Iris pigment epithelial cell (primary cell): ENCODE measurements at regions not wholly inside any gene's neighbourhood (a gene's known extent, or its start where the extent isn't known, plus 50 kb on each side); places are given as distances from the start of the nearest gene placed in this dataset.
"Not testable (repeated sequence)": the region's sequence is repeated elsewhere in the genome, so short reads cannot be mapped to it uniquely, and the experiment has no call there.

Experiments used
- DNase-seq: peaks from one replicate; pipeline ENCODE4 v3.0.0-alpha.2; 2011; ENCODE audit warnings: low read depth

DNA sequence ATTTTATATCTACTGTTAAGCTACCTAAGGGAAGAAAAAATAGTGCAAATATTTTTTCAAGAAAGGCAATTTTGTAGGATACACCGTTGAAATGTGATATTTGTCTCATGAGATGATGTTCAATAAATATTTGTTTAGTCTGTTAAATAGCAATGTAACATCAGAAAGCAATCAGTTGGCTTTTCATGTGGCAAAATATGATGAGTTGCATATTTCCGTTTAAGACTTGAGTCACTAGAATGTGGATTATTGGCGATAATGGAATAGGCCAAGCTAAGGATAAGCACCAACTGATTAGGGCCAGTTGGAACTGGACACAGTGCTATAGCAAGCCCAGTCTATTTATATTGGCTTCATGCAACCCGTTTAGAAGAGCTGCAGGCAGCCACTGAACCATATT is 250.4 kb upstream of the SLC16A7 start:
- DNase-seq = no peak

- DNase-seq = no peak
These were observed 251.6 kb upstream of the SLC16A7 start for GRCh38 chr12:59344224-59344623.

DNA sequence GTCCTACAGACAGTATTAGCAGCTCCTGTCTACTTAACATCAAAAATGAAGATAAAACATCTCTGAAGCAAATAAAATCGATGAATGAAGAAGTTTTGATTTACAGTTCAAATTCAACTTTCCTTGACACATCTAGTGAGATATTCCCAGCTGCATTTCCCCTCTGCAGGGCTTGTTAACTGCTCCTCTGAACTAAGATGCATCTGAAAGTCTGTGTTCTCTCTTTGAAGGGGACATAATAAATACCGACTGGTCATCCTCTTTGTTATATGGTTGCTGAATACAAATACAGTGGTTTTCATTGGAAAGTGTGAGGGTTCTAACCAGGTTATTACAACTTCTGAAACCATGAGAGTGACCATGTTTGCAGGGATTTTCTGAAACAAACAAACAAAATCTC is 266.4 kb upstream of the SLC16A7 start:
- DNase-seq = no peak

DNA sequence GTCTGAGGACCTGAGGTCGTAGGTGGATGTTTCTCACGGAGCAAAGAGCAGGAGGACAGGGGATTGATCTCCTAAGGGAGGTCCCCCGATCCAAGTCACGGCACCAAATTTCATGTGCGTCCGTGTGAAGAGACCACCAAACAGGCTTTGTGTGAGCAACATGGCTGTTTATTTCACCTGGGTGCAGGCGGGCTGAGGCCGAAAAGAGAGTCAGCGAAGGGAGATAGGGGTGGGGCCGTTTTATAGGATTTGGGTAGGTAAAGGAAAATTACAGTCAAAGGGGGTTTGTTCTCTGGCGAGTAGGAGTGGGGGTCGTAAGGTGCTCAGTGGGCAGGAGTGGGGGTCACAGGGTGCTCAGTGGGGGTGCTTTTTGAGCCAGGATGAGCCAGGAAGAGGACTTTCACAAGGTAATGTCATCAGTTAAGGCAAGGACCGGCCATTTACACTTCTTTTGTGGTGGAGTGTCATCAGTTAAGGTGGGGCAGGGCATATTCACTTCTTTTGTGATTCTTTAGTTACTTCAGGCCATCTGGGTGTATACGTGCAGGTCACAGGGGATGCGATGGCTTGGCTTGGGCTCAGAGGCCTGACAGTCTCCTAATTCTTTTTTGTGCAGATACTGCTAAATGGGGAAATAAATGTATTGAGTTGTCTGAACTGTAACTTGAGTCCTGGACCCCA is 267.3 kb upstream of the SLC16A7 start:
- not testable (repeated sequence) for DNase-seq

DNA sequence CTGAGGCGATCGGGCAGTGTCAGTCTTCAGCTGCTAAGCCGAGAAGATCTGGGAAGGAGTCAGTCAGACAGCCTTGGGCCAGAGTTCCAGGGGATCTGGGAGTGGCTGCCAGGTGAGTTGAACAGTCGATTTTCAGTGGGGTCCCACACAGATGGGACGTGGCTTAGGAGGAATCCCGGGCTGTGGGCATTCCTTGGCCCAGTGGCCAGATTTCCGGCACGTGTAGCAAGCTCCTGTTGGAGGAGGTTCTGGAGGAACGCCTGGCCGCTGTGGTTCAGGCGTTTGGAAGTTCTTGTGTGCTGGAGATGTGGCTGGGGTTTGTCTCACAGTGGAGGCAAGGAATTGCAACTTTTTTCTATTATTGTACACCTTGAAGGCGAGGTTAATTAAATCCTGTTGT is 269.4 kb upstream of the SLC16A7 start:
- DNase-seq = not testable (repeated sequence)

GRCh38 chr12:59322473-59322872 is 273.4 kb upstream of the SLC16A7 start:
- DNase-seq = no peak

DNA sequence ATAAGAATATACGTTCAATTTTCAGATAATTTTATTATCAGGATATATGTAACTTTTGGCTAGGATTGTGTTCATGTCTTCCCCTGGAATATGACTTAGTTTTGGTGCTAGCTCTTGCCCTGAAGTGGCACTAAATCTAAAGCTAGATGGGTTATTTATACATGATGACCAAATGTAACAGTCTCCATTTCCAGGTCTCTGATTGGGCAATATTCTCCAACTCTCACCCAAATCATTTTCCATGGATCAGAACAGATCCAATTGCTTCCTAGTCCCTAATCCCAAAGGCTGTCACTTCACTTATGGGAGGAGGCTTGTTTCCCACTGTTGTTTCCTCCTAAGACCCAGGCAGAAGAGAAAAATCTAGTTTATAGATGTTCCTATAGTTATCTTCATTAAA is 274.6 kb upstream of the SLC16A7 start:
- DNase-seq = no peak

- DNase-seq = no peak
These were observed 275.7 kb upstream of the SLC16A7 start for GRCh38 chr12:59320112-59320511.

DNA sequence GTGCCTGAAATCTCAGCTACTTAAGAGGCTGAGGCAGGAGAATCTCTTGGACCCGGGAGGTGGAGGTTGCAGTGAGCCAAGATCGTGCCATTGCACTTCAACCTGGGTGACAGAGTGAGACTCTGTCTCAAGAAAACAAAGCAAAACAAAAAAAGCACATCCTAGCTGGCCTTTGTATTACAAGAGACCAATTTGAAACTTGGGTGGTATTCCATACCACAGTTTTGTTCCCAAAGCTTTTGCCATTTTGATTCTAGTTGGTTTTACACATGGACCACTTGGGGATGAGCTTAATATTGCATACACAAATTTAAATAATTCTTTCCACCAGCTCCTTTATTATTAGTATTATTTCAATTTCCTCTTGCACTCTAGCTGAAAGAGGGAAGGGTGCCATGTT is 276.9 kb upstream of the SLC16A7 start:
- no peak for DNase-seq

DNA sequence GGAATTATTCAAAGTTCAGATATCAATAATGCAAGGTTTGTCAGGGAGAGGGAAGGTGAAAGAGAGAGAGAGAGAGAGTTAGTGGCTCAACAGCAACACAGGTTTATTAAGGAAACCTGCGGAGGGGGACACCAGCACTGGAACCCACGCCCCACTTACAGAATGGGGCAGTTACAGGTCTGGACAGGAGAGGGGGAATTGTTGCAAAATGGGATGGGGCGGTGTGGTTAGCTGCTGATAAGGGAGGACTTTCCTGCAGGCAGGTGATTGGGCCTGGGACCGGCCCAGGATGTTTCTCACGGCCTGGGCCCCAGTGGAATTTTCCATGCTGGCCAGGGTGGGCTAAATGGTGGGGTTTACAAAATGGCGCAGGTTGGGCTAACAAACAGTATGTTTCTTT is 278.2 kb upstream of the SLC16A7 start:
- no peak for DNase-seq

- DNase-seq = no peak
These were observed 278.9 kb upstream of the SLC16A7 start for GRCh38 chr12:59316938-59317337.

GRCh38 chr12:59316354-59316753 is 279.5 kb upstream of the SLC16A7 start:
- DNase-seq = not testable (repeated sequence)

DNA sequence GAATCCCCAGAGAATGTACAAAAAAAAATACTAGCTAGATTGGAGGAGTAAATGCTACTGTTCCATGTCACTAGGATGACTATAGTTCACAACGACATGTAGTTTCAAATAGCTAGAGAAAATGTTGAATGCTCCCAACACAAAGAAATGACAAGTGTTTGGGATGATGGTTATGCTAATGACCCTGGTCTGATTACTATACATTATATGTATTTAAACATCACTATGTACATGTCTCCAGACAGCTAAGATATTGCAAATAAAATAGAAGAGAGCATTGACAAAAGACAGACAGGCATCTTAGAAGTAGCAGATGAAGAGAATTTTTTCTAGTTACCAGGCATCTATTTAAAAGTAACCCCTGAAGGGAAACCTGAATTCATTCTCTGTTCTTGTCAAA is 281.6 kb upstream of the SLC16A7 start:
- DNase-seq = no peak

GRCh38 chr12:59304077-59304721 is 291.6 kb upstream of the SLC16A7 start:
- DNase-seq = no peak

GRCh38 chr12:59298296-59298695 is 297.5 kb upstream of the SLC16A7 start:
- DNase-seq = no peak

- DNase-seq = no peak
These were observed 301.6 kb upstream of the SLC16A7 start for GRCh38 chr12:59294221-59294620.

GRCh38 chr12:59282999-59283398 is 312.8 kb upstream of the SLC16A7 start:
- no peak for DNase-seq

- not testable (repeated sequence) for DNase-seq
These were observed 322.3 kb upstream of the SLC16A7 start for GRCh38 chr12:59273561-59273960.

DNA sequence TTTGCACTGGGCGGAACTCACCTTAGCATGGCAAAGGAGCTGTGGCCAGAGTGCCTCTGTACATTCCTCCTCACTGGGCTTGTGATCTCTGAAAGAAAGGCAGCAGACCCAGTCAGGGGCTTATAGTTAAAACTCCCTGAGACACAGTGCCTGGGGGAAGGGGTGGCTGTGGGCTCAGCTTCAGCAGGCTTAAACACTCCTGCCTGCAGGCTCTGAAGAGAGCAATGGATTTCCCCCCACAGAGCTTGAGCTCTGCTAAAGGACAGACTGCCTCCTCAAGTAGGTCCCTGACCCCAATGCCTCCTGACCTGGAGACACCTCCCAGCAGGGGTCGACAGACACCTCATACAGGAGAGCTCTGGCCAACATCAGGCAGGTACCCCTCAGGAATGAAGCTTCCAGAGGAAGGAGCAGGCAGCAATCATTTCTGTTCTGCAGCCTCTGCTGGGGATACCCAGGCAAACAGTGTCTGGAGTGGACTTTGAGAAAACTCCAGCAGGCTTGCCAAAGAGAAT is 327.5 kb upstream of the SLC16A7 start:
- DNase-seq = no peak

GRCh38 chr12:59260202-59260601 is 335.6 kb upstream of the SLC16A7 start:
- DNase-seq = no peak

- DNase-seq = no peak
These were observed 332.4 kb upstream of the LRIG3 start for GRCh38 chr12:59252731-59253130.

GRCh38 chr12:59250766-59251165 is 330.5 kb upstream of the LRIG3 start:
- no peak for DNase-seq

DNA sequence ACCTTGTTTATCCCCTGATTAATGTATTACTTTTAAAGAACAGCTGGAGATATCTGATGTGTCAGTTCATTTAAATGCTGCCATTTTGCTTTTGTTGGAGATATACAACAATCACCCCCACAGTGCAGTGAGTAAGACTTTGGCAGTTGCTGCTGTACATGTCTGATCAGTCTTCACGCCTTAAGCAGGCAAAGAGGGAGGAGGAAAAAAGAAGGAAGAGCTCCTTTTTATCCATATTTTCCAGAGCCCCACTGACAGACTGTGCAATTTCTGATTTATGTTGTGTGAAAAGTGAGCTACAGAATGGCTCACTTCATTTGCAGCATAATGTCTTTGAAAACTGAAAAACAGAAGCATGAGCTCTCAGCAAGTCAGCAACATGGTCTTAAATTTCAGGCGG is 319.7 kb upstream of the LRIG3 start:
- no peak for DNase-seq

DNA sequence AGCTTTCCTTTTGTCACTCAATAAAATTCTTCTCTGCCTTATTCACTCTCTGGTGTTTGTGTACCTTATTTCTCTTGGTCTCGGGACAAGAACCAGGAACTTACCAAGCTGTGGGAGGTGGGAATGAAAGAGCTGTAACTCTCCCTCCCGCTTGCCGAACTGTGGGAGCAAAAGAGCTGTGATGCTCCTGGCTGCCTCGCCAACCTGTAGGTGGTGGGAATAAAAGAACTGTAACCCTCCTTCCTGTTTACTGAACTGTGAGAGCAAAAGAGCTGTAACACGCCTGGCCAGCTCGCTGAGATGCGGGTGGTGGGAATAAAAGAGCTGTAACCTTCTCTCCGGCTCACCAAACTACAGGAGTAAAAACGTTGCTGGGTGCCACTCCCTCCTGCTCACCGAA is 314.1 kb upstream of the LRIG3 start:
- no peak for DNase-seq
